T-helper 2 cell treated with Interferon-gamma antibody and Interleukin-4, amounts not matched to agents 100 ng/mL and 5 ng/mL, for 36 hours (primary cell): ENCODE measurements at regions not wholly inside any gene's neighbourhood (a gene's known extent, or its start where the extent isn't known, plus 50 kb on each side); places are given as distances from the start of the nearest gene placed in this dataset.
"Not testable (repeated sequence)": the region's sequence is repeated elsewhere in the genome, so short reads cannot be mapped to it uniquely, and the experiment has no call there.

ENCODE experiments used
- intact Hi-C: fragments of 100-400 bp; cut with micrococcal nuclease; formaldehyde crosslinking; loops from one replicate; pipeline ENCODE4 v1.15.1; 2023

DNA sequence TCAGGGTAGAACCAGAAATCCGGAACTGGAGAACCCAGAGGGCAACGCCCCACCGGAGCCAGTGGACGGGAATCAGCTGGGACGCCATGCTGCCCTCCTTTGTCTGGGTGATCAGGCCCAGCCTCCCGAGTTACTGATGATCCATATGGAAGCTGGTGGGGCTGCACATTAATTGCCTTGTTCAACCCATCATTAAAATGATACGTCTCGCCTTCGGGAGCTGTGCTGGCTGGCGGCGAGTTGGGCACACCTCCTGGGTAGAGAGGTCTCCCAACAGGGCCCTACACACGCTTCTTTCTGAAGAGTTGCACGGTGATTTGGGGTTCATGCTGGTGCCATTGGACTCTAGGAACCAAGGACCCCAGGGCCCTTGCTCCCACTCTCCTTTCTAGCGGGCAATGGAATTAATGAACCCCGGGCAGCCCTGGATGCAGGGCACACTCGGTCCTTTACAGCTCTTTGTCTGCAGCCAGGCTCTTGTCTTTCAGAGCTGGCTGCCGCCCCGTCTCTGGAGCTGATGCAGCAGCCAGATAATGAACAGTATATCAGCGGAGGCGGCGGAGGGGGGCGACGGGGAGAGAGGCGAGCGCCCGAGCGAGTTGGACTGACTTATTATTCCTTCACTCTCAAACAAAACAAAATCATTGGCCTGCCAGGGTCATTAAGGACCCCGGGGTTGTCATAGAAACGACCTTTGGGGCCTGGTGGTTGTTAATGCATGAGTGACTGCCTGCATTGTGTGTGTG, 412.2 kb upstream of the ZMIZ1 start:
- intact Hi-C loops: loop anchor here (1.0 to 10.0 kb wide), 2 partner anchors 352 to 609 kb away; no protein-coding TSS in a partner anchor

DNA sequence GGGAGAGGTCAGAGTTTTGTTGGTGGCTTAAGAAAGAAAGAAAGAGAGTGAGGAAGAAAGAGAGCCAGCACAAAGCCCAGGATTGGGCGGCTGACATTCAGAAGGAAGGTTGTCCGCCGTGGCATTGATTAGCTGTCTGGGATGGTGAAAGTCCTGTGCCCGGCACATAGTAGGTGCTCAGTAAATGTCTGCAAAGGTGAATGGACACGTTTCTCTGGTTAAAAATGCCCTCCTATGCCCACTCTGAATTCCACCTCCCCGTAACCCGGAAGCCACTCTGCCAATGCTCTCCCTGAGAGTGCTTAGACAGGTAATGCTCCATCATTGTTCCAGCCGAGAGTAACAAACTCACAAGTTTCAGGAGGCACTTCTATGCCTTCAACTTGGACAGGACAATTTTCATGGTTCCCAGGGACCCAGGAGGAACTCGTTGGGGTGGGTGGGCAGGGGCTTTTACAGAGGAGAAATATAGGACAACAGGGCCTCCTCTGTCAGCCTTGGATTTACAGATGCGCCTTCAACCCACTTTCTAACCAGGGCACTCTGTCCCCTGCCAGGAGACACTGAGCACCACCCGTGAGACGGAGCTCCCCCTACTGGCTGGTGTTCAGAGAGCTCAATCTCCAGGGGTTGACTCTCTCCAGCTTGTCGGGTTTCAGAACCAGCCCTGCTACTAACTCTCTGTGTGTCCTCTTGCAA, 411.5 kb upstream of the ZMIZ1 start:
- intact Hi-C loops: loop anchor here (1.0 to 10.0 kb wide), 2 partner anchors 353 to 610 kb away; no protein-coding TSS in a partner anchor

DNA sequence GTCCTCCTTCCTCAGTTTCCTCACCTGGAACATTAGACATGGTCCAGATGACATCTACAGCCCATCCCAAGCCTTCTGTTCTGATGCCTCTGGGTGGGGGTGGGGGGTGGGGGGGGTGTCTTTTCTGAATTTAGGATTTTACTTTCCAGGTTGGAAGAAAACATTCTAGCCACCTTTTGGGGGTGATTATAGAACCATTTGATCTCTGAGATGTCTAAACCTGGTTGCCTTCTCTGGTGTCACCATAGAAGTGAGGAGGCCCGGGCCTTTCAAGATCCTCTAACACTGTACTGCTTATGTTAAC, 411.0 kb upstream of the ZMIZ1 start:
- intact Hi-C loops: loop anchor here (1.0 to 10.0 kb wide), 2 partner anchors 353 to 611 kb away; no protein-coding TSS in a partner anchor

DNA sequence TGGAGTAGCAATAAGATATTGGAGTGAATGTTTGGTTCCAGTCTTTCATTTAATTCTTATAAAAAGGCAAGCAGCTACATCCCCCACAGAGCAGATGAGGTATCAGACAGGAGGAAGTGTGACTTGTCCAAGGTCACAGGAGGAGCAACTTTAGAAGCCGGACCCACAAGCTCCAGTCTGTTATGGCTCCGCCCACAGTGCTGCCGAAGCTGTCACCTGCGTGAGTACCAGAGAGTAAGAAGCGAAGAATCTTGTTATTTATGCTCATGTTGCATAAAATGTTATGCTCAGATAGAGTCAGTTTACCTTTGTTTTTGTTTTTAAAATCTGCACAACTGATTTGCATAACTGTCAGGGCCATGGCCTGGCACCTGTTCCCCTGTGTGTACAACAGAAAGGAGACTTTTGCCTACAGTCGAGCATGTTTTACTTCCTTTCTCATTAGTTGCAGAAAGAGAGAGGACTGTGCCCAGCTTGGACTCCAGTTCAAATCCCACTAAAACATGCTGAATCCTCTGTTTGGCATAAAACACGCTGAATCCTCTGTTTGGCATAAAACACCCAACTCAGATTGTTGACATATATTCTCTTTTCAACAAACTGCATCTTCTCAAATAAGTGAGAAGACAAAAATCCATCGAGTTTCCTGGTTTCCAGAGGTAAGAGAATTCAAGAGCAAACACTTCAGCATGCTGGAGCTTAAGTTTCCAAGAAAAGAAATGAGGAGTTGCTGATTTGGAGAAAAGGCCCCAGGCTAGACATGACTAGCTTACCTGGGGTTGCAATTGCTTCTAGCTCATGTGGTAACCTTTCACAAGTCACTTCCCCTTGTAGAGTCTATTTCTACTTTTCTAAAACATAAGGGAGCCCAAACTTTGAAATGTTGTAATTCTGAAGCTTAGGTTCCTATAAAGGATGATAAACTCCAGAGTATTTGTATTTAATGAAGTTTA, 409.8 kb upstream of the ZMIZ1 start:
- intact Hi-C loops: loop anchor here (10.0 kb wide), 1 partner anchor 354 kb away; no protein-coding TSS in a partner anchor

DNA sequence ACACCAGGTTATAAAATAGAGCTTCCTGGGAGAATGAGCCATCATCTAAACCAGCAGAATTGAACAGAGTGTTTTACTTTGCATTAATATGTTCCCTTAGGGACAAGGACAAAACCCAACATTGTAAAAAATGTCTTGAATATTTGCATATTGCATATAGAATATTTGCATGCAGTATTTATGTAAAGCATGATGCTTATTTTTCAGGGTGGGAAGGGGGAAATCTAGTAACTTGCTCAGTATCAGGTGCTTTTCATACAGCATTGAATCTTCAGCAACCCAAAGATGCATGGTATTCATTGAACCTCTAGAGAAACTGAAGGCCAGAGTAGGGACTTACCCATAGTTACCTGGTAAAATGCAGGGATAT, 409.2 kb upstream of the ZMIZ1 start:
- intact Hi-C loops: loop anchor here (10.0 kb wide), 1 partner anchor 355 kb away; no protein-coding TSS in a partner anchor

DNA sequence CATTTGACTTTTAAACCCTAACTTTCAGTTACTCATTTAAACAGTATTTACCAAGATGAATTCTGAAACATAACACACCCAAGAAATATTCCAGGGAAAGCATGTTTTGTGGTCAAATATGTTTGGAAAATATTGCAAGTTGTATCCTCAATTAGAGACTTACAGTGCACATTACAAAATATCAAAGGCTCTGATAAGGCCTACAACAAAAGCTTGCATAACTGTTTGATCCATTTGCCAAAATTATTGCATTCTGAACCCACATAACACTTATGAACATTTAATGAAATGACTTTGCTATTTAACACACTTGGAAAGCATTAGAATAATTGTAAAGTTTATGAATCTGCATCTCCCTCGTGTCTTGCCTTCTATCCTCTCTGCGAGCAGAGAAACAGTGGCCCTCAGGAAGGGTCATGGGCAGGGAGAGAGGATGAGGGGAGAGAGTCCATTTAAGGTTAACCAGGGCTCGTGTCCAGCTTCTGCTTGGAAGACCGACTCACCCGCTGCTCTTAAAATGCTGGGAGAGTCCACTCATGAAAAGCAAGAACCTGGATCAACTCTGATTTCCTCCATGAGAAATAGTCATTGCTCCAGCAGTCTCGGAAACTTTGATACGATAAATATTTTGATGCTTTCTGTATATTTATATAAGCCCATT, 408.2 kb upstream of the ZMIZ1 start:
- intact Hi-C loops: no loop called here

DNA sequence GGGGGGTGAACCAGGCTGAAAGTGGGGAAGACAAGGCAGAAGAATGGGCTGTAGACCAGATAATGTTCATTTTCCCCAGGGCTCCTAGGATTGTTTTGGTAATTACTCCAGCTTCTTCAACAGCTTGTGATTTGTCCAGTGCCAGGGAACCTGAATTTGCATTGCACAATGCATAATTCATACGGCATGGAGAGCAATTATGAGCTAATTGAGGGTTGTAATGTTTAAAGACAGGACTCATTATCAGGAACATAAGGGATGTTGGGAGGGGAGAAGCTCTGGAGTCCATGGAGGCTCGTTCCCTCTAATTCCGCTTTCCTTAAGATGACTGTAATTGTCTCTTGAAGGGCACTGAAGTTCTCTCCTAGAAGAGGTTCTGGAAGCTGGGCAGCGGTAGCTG, 405.0 kb upstream of the ZMIZ1 start:
- intact Hi-C loops: loop anchor here (2.0 kb wide), 1 partner anchor 533 kb away; no protein-coding TSS in a partner anchor

DNA sequence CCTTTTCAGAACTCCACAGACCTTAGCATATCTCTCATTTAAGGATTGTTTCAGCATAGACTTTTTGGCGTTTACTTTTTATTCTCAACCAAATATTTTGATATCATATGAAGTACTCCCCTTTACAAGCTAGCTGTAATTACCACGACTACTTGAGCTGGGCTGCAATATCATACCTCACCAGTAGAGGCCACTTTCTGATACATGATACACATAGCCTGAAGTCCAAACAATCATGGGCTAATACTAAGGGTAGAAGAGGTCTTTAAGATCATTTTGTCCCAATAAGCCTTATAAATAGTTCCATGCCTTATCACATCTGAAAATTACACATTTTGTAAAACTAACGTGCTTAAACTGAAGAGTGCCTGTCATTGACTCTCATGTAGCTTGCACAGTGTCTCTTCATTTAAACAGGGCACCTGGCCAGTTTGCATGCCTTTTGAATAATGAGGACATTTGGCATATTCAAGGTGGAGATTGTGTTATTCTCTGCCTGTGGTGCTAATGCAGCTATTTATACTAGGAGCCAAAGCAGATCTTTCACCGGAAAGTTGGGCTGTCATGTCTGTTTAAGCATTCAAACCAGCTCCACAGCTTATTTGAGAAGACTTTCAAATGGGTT, 403.7 kb upstream of the ZMIZ1 start:
- intact Hi-C loops: loop anchor here (2.0 kb wide), 1 partner anchor 532 kb away; no protein-coding TSS in a partner anchor

DNA sequence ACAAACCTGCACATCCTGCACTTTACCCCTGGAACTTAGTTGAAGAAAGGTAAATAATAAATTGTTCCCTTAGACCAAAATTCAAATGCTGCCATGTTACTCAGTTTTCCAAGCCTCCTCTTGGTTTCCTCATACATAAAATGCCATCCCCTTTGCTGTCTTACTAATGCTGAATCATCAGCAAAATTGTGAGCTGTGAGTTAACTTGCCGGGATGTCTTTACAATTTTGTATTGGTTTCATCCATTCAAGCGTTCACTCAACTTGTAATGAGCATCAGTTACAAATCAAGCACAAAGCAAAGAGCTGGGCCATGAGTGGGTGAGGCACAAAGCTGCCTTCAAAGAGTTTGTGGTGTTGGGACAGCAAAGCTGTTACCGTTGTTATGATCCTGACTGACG, 395.8 kb upstream of the ZMIZ1 start:
- intact Hi-C loops: no loop called here

DNA sequence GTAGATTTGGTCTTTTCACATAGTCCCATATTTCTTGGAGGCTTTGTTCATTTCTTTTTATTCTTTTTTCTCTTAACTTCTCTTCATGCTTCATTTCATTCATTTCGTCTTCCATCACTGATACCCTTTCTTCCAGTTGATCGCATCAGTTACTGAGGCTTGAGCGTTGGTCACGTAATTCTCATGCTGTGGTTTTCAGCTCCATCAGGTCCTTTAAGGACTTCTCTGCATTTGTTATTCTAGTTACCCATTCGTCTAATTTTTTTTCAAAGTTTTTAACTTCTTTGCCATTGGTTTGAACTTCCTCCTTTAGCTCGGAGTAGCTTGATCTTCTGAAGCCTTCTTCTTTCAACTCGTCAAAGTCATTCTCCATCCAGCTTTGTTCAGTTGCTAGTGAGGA, 387.6 kb upstream of the ZMIZ1 start:
- intact Hi-C loops: not testable (repeated sequence)

DNA sequence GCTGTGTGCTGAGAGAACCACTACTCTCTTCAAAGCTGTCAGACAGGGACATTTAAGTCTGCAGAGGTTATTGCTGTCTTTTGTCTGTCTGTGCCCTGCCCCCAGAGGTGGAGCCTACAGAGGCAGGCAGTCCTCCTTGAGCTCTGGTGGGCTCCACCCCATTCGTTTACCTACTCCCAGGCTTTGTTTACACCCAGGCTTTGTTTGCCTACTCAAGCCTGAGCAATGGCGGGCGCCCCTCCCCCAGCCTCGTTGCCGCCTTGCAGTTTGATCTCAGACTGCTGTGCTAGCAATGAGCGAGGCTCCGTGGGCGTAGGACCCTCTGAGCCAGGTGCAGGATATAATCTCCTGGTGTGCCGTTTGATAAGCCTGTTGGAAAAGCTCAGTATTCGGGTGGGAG, 386.8 kb upstream of the ZMIZ1 start:
- intact Hi-C loops: not testable (repeated sequence)

DNA sequence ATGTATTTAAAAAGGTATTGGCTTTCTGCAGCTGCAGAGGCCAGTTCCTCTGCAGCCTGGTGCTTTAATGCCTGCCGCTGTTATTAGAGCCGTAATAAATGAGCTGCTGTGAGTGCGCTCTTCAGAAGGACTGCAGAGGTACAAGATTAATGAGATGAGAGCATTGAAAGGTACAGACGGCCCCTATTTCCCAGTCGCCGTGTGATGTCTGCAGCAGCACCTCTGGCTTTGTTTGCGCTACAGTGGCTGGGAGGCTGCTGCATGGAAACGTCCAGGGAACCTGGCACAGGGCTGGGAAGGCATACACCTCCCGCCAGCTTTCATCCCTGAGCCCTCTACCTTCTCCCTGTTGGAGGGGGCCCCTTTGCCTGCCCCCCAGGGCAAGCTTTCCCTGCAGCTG, 383.8 kb upstream of the ZMIZ1 start:
- intact Hi-C loops: no loop called here

DNA sequence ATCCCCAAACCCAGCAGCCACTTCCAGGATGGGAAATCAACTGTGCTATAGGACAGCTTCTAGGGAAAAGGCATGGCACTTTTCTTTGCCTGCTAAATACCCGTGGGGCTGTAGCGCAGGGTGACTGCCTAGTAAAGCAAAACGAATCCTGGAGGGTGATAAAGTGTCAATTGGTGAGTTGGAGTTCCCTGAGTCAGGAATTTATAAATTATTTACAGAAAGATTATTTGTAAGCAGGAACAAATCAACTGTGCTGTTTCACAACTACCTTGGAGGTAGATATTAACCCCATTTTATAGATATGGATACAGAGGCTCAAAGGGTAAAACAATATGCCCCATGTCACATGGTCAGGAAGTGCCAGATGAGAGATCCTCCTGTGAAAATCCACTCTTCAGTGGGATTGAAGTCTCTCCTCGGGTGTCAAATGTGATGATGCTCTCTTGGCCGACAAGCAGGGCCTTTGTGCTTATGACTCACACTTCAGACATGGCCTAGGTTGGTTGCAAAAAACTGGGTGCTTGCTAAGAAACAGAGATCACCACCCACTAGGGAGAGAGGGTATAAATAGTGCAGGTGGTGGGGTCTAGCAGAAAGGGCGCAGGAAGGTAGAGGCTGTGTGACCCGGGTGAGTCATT, 383.2 kb upstream of the ZMIZ1 start:
- intact Hi-C loops: no loop called here

DNA sequence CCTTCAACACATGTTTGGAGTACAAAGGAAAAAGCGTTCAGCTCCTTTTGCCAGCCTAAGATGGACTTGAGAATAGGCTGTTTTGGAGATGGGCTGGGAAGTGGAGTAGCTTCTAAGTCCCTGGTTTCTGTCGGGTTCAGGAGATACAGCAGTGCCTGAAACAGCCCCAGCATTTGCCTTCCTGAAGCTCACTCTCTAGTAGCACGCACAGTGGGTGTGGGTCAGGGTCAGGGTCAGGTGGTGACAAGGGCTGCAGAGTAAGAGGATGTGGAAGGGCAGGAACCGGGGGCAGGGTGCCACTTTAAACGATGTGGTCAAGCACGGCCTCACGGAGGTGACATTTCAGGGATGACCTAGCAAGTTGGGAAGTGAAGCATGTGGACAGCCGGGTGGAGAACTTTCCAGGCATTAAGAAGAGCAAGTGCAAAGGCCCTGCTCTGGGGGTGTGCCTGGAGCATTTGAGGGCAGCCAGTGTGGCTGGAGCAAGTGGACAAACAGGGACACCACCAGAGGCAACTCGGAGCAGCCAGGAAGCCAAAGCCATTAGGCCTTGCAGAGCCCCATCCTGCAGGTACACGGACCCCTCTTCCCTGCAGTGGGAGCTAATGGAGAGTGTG, 382.2 kb upstream of the ZMIZ1 start:
- intact Hi-C loops: no loop called here

DNA sequence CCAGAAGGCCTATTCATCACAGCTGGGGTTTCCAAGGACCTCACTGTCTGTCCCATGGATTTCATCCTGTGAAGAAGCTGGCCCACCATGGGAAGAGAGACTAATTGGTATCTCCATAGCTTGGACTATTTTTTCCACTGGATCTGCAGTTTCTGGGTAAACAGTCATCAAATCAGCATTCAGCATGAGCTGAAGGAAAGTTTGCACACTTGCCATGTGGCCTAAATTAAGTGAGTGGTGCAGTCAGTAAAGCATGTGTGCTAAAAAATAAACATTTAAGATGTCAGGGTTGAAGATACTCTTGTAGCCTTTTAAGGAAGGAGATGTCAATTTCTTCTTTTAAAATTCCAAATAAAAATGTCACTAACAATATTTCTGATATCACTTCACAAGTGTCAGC, 381.1 kb upstream of the ZMIZ1 start:
- intact Hi-C loops: no loop called here

DNA sequence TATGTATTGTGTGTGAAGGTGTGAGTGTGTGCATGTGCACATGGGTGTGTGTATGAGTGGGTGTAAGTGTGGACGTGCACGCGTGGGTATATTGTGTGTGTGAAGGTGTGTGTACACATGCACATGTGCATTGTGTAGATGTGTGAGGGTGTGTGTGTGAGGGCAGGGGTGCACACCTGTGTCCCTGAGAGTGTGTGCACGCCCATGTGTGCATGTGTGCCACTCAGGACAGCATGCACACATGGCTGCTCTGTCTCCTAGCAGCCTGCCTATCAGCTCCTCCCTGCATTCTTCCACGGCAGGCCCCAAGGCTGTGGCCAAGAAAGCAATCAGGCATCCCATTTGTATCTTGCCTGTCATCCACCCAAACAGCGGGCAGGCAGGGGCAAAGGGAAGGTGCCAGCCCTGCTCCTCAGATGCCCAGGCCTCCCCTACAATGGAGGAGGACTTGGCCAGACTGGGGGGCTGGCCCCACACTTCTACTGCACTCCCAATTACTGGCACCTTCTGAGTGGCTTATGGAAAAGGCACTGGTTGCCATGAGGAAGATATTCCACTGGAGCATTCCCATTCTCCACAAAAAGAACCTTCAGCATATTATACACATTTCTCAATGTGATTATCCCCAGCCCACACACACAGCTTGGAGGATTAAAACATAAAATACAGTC, 380.4 kb upstream of the ZMIZ1 start:
- intact Hi-C loops: no loop called here

DNA sequence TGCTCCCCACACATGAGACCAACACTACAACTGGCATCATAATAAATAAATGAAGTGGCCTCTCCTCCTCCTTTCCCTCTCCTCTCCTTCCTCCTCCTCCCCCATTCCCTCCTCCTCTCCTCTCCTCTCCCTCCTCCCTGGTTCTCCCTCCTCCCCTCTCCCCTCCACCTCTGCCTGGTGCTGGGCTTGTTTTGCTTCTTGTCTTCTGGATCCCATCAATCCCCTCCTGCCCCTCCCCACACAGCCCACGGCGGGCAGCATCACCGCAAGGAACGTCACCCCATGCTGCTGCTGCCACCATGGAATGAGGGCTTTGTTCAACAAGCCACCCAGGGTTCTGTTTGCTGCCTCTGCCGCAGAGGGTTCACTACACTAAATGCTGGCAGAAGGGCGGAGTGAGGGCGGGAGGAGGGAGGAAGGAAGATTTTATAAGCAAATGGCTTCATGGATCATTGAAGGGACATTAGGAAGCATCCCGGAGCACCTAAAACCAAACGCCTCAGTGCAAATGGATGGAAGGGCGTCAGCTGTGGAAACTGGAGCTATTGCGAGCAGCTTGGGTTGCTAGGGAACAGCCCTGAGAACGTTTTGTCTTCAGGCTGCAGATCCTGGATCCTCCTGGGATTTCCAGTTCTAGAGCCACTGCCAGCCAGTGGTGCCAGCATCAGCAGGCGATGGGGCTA, 379.7 kb upstream of the ZMIZ1 start:
- intact Hi-C loops: no loop called here

DNA sequence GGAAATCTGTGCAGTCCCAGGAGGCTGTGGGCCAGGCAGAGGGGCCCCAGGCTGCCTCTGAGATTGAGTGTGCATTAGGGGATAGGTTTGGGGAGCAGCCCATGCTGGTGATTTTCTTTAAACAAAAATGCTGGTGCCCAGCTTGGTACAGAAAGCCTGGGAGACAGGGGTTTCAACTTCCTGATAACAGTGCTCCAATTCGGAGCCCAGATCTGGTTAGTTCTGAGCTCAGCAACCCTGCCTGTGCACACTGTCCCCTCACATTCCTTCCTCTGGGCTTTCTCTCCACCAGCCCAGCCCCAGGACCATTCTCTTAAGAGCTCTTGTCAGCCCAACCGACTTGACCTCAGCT, 379.2 kb upstream of the ZMIZ1 start:
- intact Hi-C loops: no loop called here
